ENCODE measurements at regions not wholly inside any gene's neighbourhood (a gene's known extent, or its start where the extent isn't known, plus 50 kb on each side); places are given as distances from the start of the nearest gene placed in this dataset.

- Mint-ChIP-seq H3K9me3 (peaks cover 21% of the 10 kb centered on the region), H3K4me3 (no peak overlapping the region), H3K27ac (no peak overlapping the region), H3K36me3 (peaks cover 13% of the 10 kb centered on the region), H3K27me3 (ENCODE audit: low read depth) (no peaks in the 10 kb centered on the region), H3K4me1 (no peaks in the 10 kb centered on the region)
- DNase-seq (ENCODE audit: low spot score) (no peak), ATAC-seq (no peak)
- no peak for TF ChIP-seq IRF2 (CRISPR knock-in tag; IDR thresholded peaks at IDR 0.05; ENCODE audit: borderline replicate concordance, low read depth)
- no peak for TF ChIP-seq NR2C2 (CRISPR knock-in tag; IDR thresholded peaks at IDR 0.05)
- TF ChIP-seq HMGA2 (CRISPR knock-in tag; IDR thresholded peaks at IDR 0.05) = no peak
- TF ChIP-seq PREB (CRISPR knock-in tag; IDR thresholded peaks at IDR 0.05; ENCODE audit: borderline replicate concordance) = no peak
- no peak for TF ChIP-seq ZNF232 (CRISPR knock-in tag; IDR thresholded peaks at IDR 0.05)
- no peak for TF ChIP-seq CTCF (IDR thresholded peaks at IDR 0.05)
- TF ChIP-seq TCF7 (CRISPR knock-in tag; IDR thresholded peaks at IDR 0.05; ENCODE audit: low read depth) = no peak
- no peak for TF ChIP-seq ETV6 (CRISPR knock-in tag; IDR thresholded peaks at IDR 0.05)
- no peak for TF ChIP-seq PRDM15 (CRISPR knock-in tag; IDR thresholded peaks at IDR 0.05)
- no peak for TF ChIP-seq FOXK1 (CRISPR knock-in tag; IDR thresholded peaks at IDR 0.05)
- no peak for TF ChIP-seq ESRRA (CRISPR knock-in tag; IDR thresholded peaks at IDR 0.05; ENCODE audit: borderline replicate concordance)
- TF ChIP-seq TEAD4 (CRISPR knock-in tag; IDR thresholded peaks at IDR 0.05) = no peak
- TF ChIP-seq FOXJ3 (CRISPR knock-in tag; IDR thresholded peaks at IDR 0.05; ENCODE audit: borderline replicate concordance) = no peak
- TF ChIP-seq SMAD4 (CRISPR knock-in tag; IDR thresholded peaks at IDR 0.05) = no peak
- no peak for TF ChIP-seq E2F1 (CRISPR knock-in tag; IDR thresholded peaks at IDR 0.05)
- no peak for TF ChIP-seq JUN (CRISPR knock-in tag; IDR thresholded peaks at IDR 0.05)
- TF ChIP-seq ZNF416 (CRISPR knock-in tag; IDR thresholded peaks at IDR 0.05) = no peak
- TF ChIP-seq GRHL2 (CRISPR knock-in tag; IDR thresholded peaks at IDR 0.05; ENCODE audit: insufficient replicate concordance, severe bottlenecking) = no peak
- POLR2A ChIA-PET = no interaction called here
- CTCF ChIA-PET = no interaction called here
These were observed 165.2 kb downstream of the DLL1 start for GRCh38 chr6:170125456-170126300.

- CTCF ChIA-PET = no interaction called here
- POLR2A ChIA-PET = no interaction called here
- H3K27ac Mint-ChIP-seq = no peak overlapping the region
- peaks cover 21% of the 10 kb centered on the region for H3K36me3 Mint-ChIP-seq
- no peaks in the 10 kb centered on the region for H3K4me1 Mint-ChIP-seq
- ATAC-seq (no peak), DNase-seq (ENCODE audit: low spot score) (no peak)
- no peak overlapping the region for H3K4me3 Mint-ChIP-seq
- TF ChIP-seq ZNF425 (CRISPR knock-in tag; conservative IDR thresholded peaks at IDR 0.05) (no peak), ZNF232 (CRISPR knock-in tag; IDR thresholded peaks at IDR 0.05) (no peak), ZNF138 (CRISPR knock-in tag; conservative IDR thresholded peaks at IDR 0.05) (no peak)
- peaks cover 29% of the 10 kb centered on the region for H3K9me3 Mint-ChIP-seq
- H3K27me3 Mint-ChIP-seq (ENCODE audit: low read depth) = no peaks in the 10 kb centered on the region
These were observed 166.0 kb downstream of the DLL1 start for GRCh38 chr6:170124836-170125235.

Data from WTC11 (cell line).